ENCODE measurements at regions not wholly inside any gene's neighbourhood (a gene's known extent, or its start where the extent isn't known, plus 50 kb on each side); places are given as distances from the start of the nearest gene placed in this dataset.

DNA sequence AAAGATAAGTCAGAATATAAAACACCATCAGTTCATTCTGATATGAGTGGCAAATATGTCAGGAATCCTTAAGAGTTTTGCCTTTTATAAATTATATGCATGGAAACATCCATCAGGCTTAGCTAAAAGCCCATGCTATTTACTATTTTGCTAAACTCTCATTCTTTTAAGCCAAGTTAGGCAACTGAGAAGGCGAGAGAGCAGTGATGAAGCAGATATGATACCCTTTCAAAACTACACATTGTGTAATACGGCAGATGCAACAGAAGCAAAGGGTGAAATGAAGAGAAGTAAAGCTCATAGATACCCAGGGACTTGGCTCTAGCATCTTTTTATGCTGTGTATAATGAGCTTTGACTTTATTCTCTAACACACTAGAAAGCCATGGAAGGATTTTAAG is 95.8 kb downstream of the SLIT2 start:
- H3K27ac Mint-ChIP-seq = no peak overlapping the region
- no peak overlapping the region for H3K4me3 Mint-ChIP-seq
- no peaks in the 10 kb centered on the region for H3K4me1 ChIP-seq (ENCODE audit: insufficient read depth, low read length)
- no peaks in the 10 kb centered on the region for H3K27me3 ChIP-seq (ENCODE audit: insufficient read depth, low read length, poor library complexity, severe bottlenecking)
- ChIA-PET CTCF (no interaction called here), POLR2A (no interaction called here)
- no peak overlapping the region for H3K27ac ChIP-seq (ENCODE audit: low read depth, low read length)
- no peaks in the 10 kb centered on the region for H3K9me3 ChIP-seq (ENCODE audit: low read length)
- DNase-seq = no peak
- no peaks in the 10 kb centered on the region for H3K36me3 ChIP-seq (ENCODE audit: insufficient read depth, low read length)
- peaks cover 0 to 5% (median 3%) of the 10 kb centered on the region in 5 donors for H3K9me3 Mint-ChIP-seq
- H3K36me3 Mint-ChIP-seq = no peaks in the 10 kb centered on the region
- no peak overlapping the region for H3K4me3 ChIP-seq (ENCODE audit: low read length)
- H3K27me3 Mint-ChIP-seq = no peaks in the 10 kb centered on the region
- H3K4me1 Mint-ChIP-seq = no peaks in the 10 kb centered on the region

DNA sequence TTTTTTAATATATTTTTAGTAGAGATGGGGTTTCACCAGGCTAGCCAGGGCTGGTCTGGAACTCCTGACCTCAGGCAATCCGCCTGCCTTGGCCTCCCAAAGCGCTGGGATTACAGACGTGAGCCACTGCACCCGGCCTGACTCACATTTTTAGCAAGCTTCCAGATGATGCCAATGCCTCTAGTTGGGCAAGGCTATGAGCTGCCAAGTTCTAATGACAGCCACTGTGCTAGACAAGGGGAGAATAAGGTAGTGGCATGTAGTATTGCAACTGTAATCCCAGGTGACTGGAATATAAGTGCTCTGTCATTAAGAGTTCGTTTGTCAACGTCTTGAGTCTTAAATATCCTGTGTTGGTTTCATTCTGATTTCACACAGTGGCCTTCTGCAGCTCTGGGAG is 96.7 kb downstream of the SLIT2 start:
- CTCF ChIA-PET = no interaction called here
- no peaks in the 10 kb centered on the region for H3K9me3 ChIP-seq (ENCODE audit: low read length)
- H3K27me3 ChIP-seq (ENCODE audit: insufficient read depth, low read length, poor library complexity, severe bottlenecking) = no peaks in the 10 kb centered on the region
- Mint-ChIP-seq H3K9me3 (peaks cover 0 to 5% (median 3%) of the 10 kb centered on the region in 5 donors), H3K27me3 (no peaks in the 10 kb centered on the region), H3K4me3 (no peak overlapping the region), H3K4me1 (no peaks in the 10 kb centered on the region), H3K27ac (no peak overlapping the region), H3K36me3 (no peaks in the 10 kb centered on the region)
- POLR2A ChIA-PET = no interaction called here
- H3K4me3 ChIP-seq (ENCODE audit: low read length) = no peak overlapping the region
- no peak overlapping the region for H3K27ac ChIP-seq (ENCODE audit: low read depth, low read length)
- H3K4me1 ChIP-seq (ENCODE audit: insufficient read depth, low read length) = no peaks in the 10 kb centered on the region
- no peak for DNase-seq
- no peaks in the 10 kb centered on the region for H3K36me3 ChIP-seq (ENCODE audit: insufficient read depth, low read length)

GRCh38 chr4:20351360-20352162 is 99.9 kb downstream of the SLIT2 start:
- Histone ChIP-seq H3K27me3 (ENCODE audit: insufficient read depth, low read length, poor library complexity, severe bottlenecking) (no peaks in the 10 kb centered on the region), H3K36me3 (ENCODE audit: insufficient read depth, low read length) (no peaks in the 10 kb centered on the region), H3K9me3 (ENCODE audit: low read length) (no peaks in the 10 kb centered on the region), H3K4me1 (ENCODE audit: insufficient read depth, low read length) (no peaks in the 10 kb centered on the region), H3K27ac (ENCODE audit: low read depth, low read length) (no peak overlapping the region), H3K4me3 (ENCODE audit: low read length) (no peak overlapping the region)
- Mint-ChIP-seq H3K4me1 (no peaks in the 10 kb centered on the region), H3K27ac (no peak overlapping the region), H3K36me3 (no peaks in the 10 kb centered on the region), H3K4me3 (no peak overlapping the region), H3K9me3 (peaks cover 0 to 4% (median 3%) of the 10 kb centered on the region in 5 donors), H3K27me3 (no peaks in the 10 kb centered on the region)
- no peak for DNase-seq
- CTCF ChIA-PET = no interaction called here
- POLR2A ChIA-PET = no interaction called here

- ChIA-PET POLR2A (no interaction called here), CTCF (no interaction called here)
- H3K27ac ChIP-seq (ENCODE audit: low read depth, low read length) = no peak overlapping the region
- no peaks in the 10 kb centered on the region for H3K4me1 ChIP-seq (ENCODE audit: insufficient read depth, low read length)
- H3K9me3 ChIP-seq (ENCODE audit: low read length) = no peaks in the 10 kb centered on the region
- H3K36me3 Mint-ChIP-seq = no peaks in the 10 kb centered on the region
- no peak overlapping the region for H3K4me3 Mint-ChIP-seq
- H3K27me3 ChIP-seq (ENCODE audit: insufficient read depth, low read length, poor library complexity, severe bottlenecking) = no peaks in the 10 kb centered on the region
- no peaks in the 10 kb centered on the region for H3K36me3 ChIP-seq (ENCODE audit: insufficient read depth, low read length)
- H3K27me3 Mint-ChIP-seq = no peaks in the 10 kb centered on the region
- no peak overlapping the region for H3K27ac Mint-ChIP-seq
- H3K4me3 ChIP-seq (ENCODE audit: low read length) = no peak overlapping the region
- H3K9me3 Mint-ChIP-seq = peaks cover 0 to 4% (median 0%) of the 10 kb centered on the region in 5 donors
- no peak for DNase-seq
- no peaks in the 10 kb centered on the region for H3K4me1 Mint-ChIP-seq
Observed at GRCh38 chr4:20352163-20352431, 100.4 kb downstream of the SLIT2 start.

GRCh38 chr4:20353646-20354045 is 101.9 kb downstream of the SLIT2 start:
- H3K9me3 Mint-ChIP-seq = peaks cover 0 to 4% (median 0%) of the 10 kb centered on the region in 5 donors
- no peak for DNase-seq
- no peaks in the 10 kb centered on the region for H3K9me3 ChIP-seq (ENCODE audit: low read length)
- no peaks in the 10 kb centered on the region for H3K27me3 Mint-ChIP-seq
- H3K4me1 ChIP-seq (ENCODE audit: insufficient read depth, low read length) = no peaks in the 10 kb centered on the region
- no peaks in the 10 kb centered on the region for H3K36me3 ChIP-seq (ENCODE audit: insufficient read depth, low read length)
- no peak overlapping the region for H3K4me3 Mint-ChIP-seq
- H3K27ac ChIP-seq (ENCODE audit: low read depth, low read length) = no peak overlapping the region
- H3K4me3 ChIP-seq (ENCODE audit: low read length) = no peak overlapping the region
- no peaks in the 10 kb centered on the region for H3K27me3 ChIP-seq (ENCODE audit: insufficient read depth, low read length, poor library complexity, severe bottlenecking)
- POLR2A ChIA-PET = no interaction called here
- H3K27ac Mint-ChIP-seq = no peak overlapping the region
- no peaks in the 10 kb centered on the region for H3K4me1 Mint-ChIP-seq
- CTCF ChIA-PET = no interaction called here
- no peaks in the 10 kb centered on the region for H3K36me3 Mint-ChIP-seq

GRCh38 chr4:20354120-20354519 is 102.4 kb downstream of the SLIT2 start:
- H3K36me3 Mint-ChIP-seq = no peaks in the 10 kb centered on the region
- H3K9me3 Mint-ChIP-seq = peaks cover 0 to 4% (median 0%) of the 10 kb centered on the region in 5 donors
- CTCF ChIA-PET = no interaction called here

GRCh38 chr4:20356565-20356964 is 104.9 kb downstream of the SLIT2 start:
- no peak overlapping the region for H3K27ac ChIP-seq (ENCODE audit: low read depth, low read length)
- ChIA-PET POLR2A (no interaction called here), CTCF (no interaction called here)
- no peak overlapping the region for H3K27ac Mint-ChIP-seq
- no peaks in the 10 kb centered on the region for H3K27me3 ChIP-seq (ENCODE audit: insufficient read depth, low read length, poor library complexity, severe bottlenecking)
- H3K4me3 ChIP-seq (ENCODE audit: low read length) = no peak overlapping the region
- H3K36me3 ChIP-seq (ENCODE audit: insufficient read depth, low read length) = no peaks in the 10 kb centered on the region
- H3K4me3 Mint-ChIP-seq = no peak overlapping the region
- H3K27me3 Mint-ChIP-seq = no peaks in the 10 kb centered on the region
- peaks cover 0 to 4% (median 0%) of the 10 kb centered on the region in 5 donors for H3K9me3 Mint-ChIP-seq
- no peaks in the 10 kb centered on the region for H3K4me1 Mint-ChIP-seq
- DNase-seq = no peak
- no peaks in the 10 kb centered on the region for H3K36me3 Mint-ChIP-seq
- no peaks in the 10 kb centered on the region for H3K4me1 ChIP-seq (ENCODE audit: insufficient read depth, low read length)
- no peaks in the 10 kb centered on the region for H3K9me3 ChIP-seq (ENCODE audit: low read length)

More at GRCh38 chr4:20354120-20354519, 102.4 kb downstream of the SLIT2 start:
- Histone ChIP-seq H3K9me3 (ENCODE audit: low read length) (no peaks in the 10 kb centered on the region), H3K27me3 (ENCODE audit: insufficient read depth, low read length, poor library complexity, severe bottlenecking) (no peaks in the 10 kb centered on the region), H3K4me3 (ENCODE audit: low read length) (no peak overlapping the region), H3K36me3 (ENCODE audit: insufficient read depth, low read length) (no peaks in the 10 kb centered on the region), H3K4me1 (ENCODE audit: insufficient read depth, low read length) (no peaks in the 10 kb centered on the region), H3K27ac (ENCODE audit: low read depth, low read length) (no peak overlapping the region)
- POLR2A ChIA-PET = no interaction called here
- Mint-ChIP-seq H3K27ac (no peak overlapping the region), H3K27me3 (no peaks in the 10 kb centered on the region), H3K4me1 (no peaks in the 10 kb centered on the region), H3K4me3 (no peak overlapping the region)
- DNase-seq = no peak

DNA sequence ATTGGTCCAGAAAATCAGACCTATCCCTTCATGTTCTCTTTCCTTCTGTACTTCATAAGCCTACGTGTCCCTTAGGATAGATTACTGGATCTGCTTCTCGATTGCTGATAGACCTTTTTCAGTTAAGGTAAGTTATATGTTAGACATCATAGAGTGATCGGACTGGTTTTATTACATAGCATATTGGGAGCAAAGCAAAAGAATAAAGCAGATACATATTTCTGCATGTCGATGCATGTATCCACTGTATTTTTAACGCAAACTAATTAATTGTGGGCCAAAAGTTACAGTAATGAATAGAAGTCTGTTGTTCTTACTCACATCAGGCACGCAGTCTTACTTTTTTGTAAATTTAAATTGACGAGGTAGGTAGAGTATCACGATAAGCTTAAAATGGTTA is 106.4 kb downstream of the SLIT2 start:
- Histone ChIP-seq H3K4me1 (ENCODE audit: insufficient read depth, low read length) (no peaks in the 10 kb centered on the region), H3K36me3 (ENCODE audit: insufficient read depth, low read length) (no peaks in the 10 kb centered on the region), H3K27me3 (ENCODE audit: insufficient read depth, low read length, poor library complexity, severe bottlenecking) (no peaks in the 10 kb centered on the region), H3K9me3 (ENCODE audit: low read length) (no peaks in the 10 kb centered on the region), H3K4me3 (ENCODE audit: low read length) (no peak overlapping the region), H3K27ac (ENCODE audit: low read depth, low read length) (no peak overlapping the region)
- DNase-seq = no peak
- peaks cover 0 to 4% (median 0%) of the 10 kb centered on the region in 5 donors for H3K9me3 Mint-ChIP-seq
- no peaks in the 10 kb centered on the region for H3K27me3 Mint-ChIP-seq
- no peaks in the 10 kb centered on the region for H3K4me1 Mint-ChIP-seq
- H3K36me3 Mint-ChIP-seq = no peaks in the 10 kb centered on the region
- ChIA-PET POLR2A (no interaction called here), CTCF (no interaction called here)
- no peak overlapping the region for H3K4me3 Mint-ChIP-seq
- no peak overlapping the region for H3K27ac Mint-ChIP-seq

DNA sequence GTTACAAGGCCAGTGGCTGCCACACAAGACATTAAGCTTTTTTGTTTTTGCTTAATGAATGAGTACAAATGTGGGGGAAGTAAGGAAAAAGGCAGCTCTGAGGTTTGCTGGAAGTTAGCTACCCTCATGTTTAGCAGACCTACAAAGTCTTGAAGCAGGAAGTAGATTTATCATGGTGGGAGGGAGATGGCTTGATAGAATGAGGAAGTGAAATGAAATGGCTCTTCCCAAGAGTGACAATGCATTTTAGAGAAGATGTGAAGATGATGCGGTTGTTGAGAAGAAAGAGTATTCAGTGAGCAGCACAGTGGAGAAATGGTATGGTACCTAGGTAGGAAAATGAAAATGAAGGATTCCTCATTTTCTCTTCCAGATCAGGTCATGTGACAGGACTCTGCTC is 108.0 kb downstream of the SLIT2 start:
- Mint-ChIP-seq H3K9me3 (peaks cover 0 to 4% (median 0%) of the 10 kb centered on the region in 5 donors), H3K36me3 (no peaks in the 10 kb centered on the region), H3K4me1 (no peaks in the 10 kb centered on the region), H3K27ac (no peak overlapping the region), H3K27me3 (no peaks in the 10 kb centered on the region), H3K4me3 (no peak overlapping the region)
- ChIA-PET CTCF (no interaction called here), POLR2A (no interaction called here)
- Histone ChIP-seq H3K4me1 (ENCODE audit: insufficient read depth, low read length) (no peaks in the 10 kb centered on the region), H3K4me3 (ENCODE audit: low read length) (no peak overlapping the region), H3K36me3 (ENCODE audit: insufficient read depth, low read length) (no peaks in the 10 kb centered on the region), H3K27me3 (ENCODE audit: insufficient read depth, low read length, poor library complexity, severe bottlenecking) (no peaks in the 10 kb centered on the region), H3K9me3 (ENCODE audit: low read length) (no peaks in the 10 kb centered on the region), H3K27ac (ENCODE audit: low read depth, low read length) (no peak overlapping the region)
- no peak for DNase-seq

Data from CD8-positive, alpha-beta memory T cell (primary cell).